22Rv1 (cell line): ENCODE measurements at regions not wholly inside any gene's neighbourhood (a gene's known extent, or its start where the extent isn't known, plus 50 kb on each side); places are given as distances from the start of the nearest gene placed in this dataset.

Experiments
- ZFX ChIP-seq: fragments of 450-650 bp; IDR thresholded peaks from 2 replicates; pipeline ENCODE4 v1.6.1; 2017; ENCODE audit warnings: antibody characterized with exemption, borderline replicate concordance
- TF ChIP-seq, protein P1 (sequence below): fragments of 450-650 bp; IDR thresholded peaks from 2 replicates; pipeline ENCODE4 v1.5.1; 2017; ENCODE audit warnings: mild to moderate bottlenecking

DNA sequence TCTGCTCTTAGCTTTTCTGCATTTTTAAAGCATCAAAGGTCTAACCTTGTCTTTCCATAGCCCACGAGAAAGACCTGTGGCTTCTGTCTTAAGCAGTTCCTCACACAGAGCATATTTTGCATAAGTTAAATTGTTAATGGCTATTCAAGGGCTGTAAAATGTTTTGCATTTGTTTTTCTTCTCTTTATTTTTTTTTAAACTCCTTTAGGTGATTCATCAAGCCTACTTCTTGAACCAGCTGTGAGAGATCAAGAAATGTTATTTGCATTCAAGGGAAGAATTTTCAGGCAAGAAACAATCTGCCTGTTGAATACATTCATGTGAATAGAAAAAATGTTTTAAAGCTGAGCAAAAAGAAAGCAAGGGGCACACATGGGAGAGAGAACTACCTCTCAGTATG lies 423.8 kb upstream of the FRG1 start:
- TF ChIP-seq, protein P1, sequence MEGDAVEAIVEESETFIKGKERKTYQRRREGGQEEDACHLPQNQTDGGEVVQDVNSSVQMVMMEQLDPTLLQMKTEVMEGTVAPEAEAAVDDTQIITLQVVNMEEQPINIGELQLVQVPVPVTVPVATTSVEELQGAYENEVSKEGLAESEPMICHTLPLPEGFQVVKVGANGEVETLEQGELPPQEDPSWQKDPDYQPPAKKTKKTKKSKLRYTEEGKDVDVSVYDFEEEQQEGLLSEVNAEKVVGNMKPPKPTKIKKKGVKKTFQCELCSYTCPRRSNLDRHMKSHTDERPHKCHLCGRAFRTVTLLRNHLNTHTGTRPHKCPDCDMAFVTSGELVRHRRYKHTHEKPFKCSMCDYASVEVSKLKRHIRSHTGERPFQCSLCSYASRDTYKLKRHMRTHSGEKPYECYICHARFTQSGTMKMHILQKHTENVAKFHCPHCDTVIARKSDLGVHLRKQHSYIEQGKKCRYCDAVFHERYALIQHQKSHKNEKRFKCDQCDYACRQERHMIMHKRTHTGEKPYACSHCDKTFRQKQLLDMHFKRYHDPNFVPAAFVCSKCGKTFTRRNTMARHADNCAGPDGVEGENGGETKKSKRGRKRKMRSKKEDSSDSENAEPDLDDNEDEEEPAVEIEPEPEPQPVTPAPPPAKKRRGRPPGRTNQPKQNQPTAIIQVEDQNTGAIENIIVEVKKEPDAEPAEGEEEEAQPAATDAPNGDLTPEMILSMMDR, result no peak
- TF ChIP-seq ZFX, result no peak
